GM19351 (cell line): ENCODE measurements at regions not wholly inside any gene's neighbourhood (a gene's known extent, or its start where the extent isn't known, plus 50 kb on each side); places are given as distances from the start of the nearest gene placed in this dataset.
"Not testable (repeated sequence)": the region's sequence is repeated elsewhere in the genome, so short reads cannot be mapped to it uniquely, and the experiment has no call there.

Experiments
- ATAC-seq: cut with Tn5 transposase; IDR thresholded peaks from one replicate; pipeline ENCODE4 v1.9.1; 2021; ENCODE audit warnings: mild to moderate bottlenecking, moderate library complexity; ENCODE audit not compliant: unreplicated experiment

- ATAC-seq = no peak
Measured at GRCh38 chr2:5190023-5190422, 502.2 kb upstream of the SOX11 start.

- no peak for ATAC-seq
Measured at GRCh38 chr2:5195636-5196035, 496.5 kb upstream of the SOX11 start.

- no peak for ATAC-seq
Measured at GRCh38 chr2:5203134-5203755, 488.9 kb upstream of the SOX11 start.

GRCh38 chr2:5206742-5207141 lies 485.4 kb upstream of the SOX11 start:
- ATAC-seq = not testable (repeated sequence)

GRCh38 chr2:5215989-5216607 lies 476.1 kb upstream of the SOX11 start:
- ATAC-seq = no peak

GRCh38 chr2:5227062-5227699 lies 465.0 kb upstream of the SOX11 start:
- no peak for ATAC-seq

GRCh38 chr2:5229574-5229973 lies 462.6 kb upstream of the SOX11 start:
- ATAC-seq = no peak

- ATAC-seq = no peak
Measured at GRCh38 chr2:5230444-5230843, 461.7 kb upstream of the SOX11 start.

- ATAC-seq = no peak
Measured at GRCh38 chr2:5230855-5231254, 461.3 kb upstream of the SOX11 start.

- no peak for ATAC-seq
Measured at GRCh38 chr2:5231287-5231686, 460.9 kb upstream of the SOX11 start.

- ATAC-seq = no peak
Measured at GRCh38 chr2:5234563-5234962, 457.6 kb upstream of the SOX11 start.

- ATAC-seq = no peak
Measured at GRCh38 chr2:5235701-5236100, 456.5 kb upstream of the SOX11 start.

- no peak for ATAC-seq
Measured at GRCh38 chr2:5236249-5236648, 455.9 kb upstream of the SOX11 start.

- ATAC-seq = no peak
Measured at GRCh38 chr2:5242751-5243150, 449.4 kb upstream of the SOX11 start.

- ATAC-seq = no peak
Measured at GRCh38 chr2:5250482-5250881, 441.7 kb upstream of the SOX11 start.

GRCh38 chr2:5253263-5253662 lies 438.9 kb upstream of the SOX11 start:
- ATAC-seq = no peak

GRCh38 chr2:5254791-5255332 lies 437.3 kb upstream of the SOX11 start:
- ATAC-seq = no peak

GRCh38 chr2:5263291-5263690 lies 428.9 kb upstream of the SOX11 start:
- no peak for ATAC-seq

GRCh38 chr2:5264361-5264760 lies 427.8 kb upstream of the SOX11 start:
- no peak for ATAC-seq

- ATAC-seq = no peak
Measured at GRCh38 chr2:5285061-5285460, 407.1 kb upstream of the SOX11 start.

- no peak for ATAC-seq
Measured at GRCh38 chr2:5285872-5286769, 406.1 kb upstream of the SOX11 start.
